HEK293T (cell line): ENCODE measurements at regions not wholly inside any gene's neighbourhood (a gene's known extent, or its start where the extent isn't known, plus 50 kb on each side); places are given as distances from the start of the nearest gene placed in this dataset.

ENCODE experiments used
- ARNT ChIP-seq: fragments of 450-650 bp; IDR thresholded peaks from 2 replicates; pipeline ENCODE4 v1.6.1; 2017; ENCODE audit warnings: mild to moderate bottlenecking
- BHLHE40 ChIP-seq: fragments of 450-650 bp; IDR thresholded peaks from 2 replicates; pipeline ENCODE4 v1.6.1; 2016; ENCODE audit warnings: mild to moderate bottlenecking, moderate library complexity, borderline replicate concordance
- ELF4 ChIP-seq: fragments of 450-650 bp; IDR thresholded peaks from 2 replicates; pipeline ENCODE4 v1.6.1; 2017; ENCODE audit warnings: antibody characterized with exemption
- FOXA1 ChIP-seq: fragments of 450-650 bp; IDR thresholded peaks from 2 replicates; pipeline ENCODE4 v1.6.1; 2016; ENCODE audit warnings: mild to moderate bottlenecking
- FOXK2 ChIP-seq: fragments of 450-650 bp; IDR thresholded peaks from 2 replicates; pipeline ENCODE4 v1.6.1; 2016; ENCODE audit warnings: mild to moderate bottlenecking
- FOXM1 ChIP-seq: fragments of 450-650 bp; IDR thresholded peaks from 2 replicates; pipeline ENCODE4 v1.6.1; 2017; ENCODE audit warnings: mild to moderate bottlenecking, borderline replicate concordance
- HDGF ChIP-seq: fragments of 450-650 bp; IDR thresholded peaks from 2 replicates; pipeline ENCODE4 v1.6.1; 2017; ENCODE audit warnings: antibody characterized with exemption, borderline replicate concordance
- L3MBTL2 ChIP-seq: fragments of 450-650 bp; conservative IDR thresholded peaks from 2 replicates; pipeline ENCODE4 v1.6.1; 2016; ENCODE audit warnings: mild to moderate bottlenecking
- LEF1 ChIP-seq: fragments of 450-650 bp; IDR thresholded peaks from 2 replicates; pipeline ENCODE4 v1.6.1; 2017; ENCODE audit warnings: mild to moderate bottlenecking, borderline replicate concordance
- NFRKB ChIP-seq: fragments of 450-650 bp; IDR thresholded peaks from 2 replicates; pipeline ENCODE4 v1.6.1; 2016; ENCODE audit warnings: mild to moderate bottlenecking, moderate library complexity
- SUZ12 ChIP-seq: fragments of 450-650 bp; IDR thresholded peaks from 2 replicates; pipeline ENCODE4 v1.6.1; 2016; ENCODE audit warnings: mild to moderate bottlenecking
- TARDBP ChIP-seq: fragments of 450-650 bp; IDR thresholded peaks from 2 replicates; pipeline ENCODE4 v1.6.1; 2016
- ZNF384 ChIP-seq: fragments of 450-650 bp; IDR thresholded peaks from 2 replicates; pipeline ENCODE4 v1.6.1; 2016
- TF ChIP-seq, protein P1 (sequence below): fragments of 450-650 bp; IDR thresholded peaks from 2 replicates; pipeline ENCODE4 v1.6.1; 2016

DNA sequence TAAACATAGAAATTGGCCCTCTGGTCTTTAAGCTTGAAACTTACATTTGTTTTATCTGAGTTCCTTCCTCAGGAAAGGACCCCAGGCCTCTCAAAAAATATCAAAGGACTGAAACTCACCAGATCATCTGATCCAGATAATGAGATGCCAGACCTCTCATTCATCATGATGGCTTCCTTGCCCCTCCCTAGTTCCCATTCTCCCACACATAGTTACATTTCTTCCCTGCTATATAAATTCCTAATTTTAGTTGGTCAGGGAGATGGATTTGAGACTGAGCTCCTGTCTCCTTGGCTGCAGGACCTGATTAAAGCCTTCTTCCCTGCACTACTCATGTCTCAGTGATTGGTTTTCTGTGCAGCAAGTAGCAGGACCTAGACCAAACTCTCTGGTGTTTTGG lies 119.4 kb upstream of the SPIN1 start:
- TF ChIP-seq NFRKB (no peak), L3MBTL2 (no peak), LEF1 (no peak), BHLHE40 (no peak), ZNF384 (no peak), ELF4 (no peak), TARDBP (no peak), FOXM1 (no peak), FOXK2 (no peak), FOXA1 (no peak), SUZ12 (no peak), ARNT (no peak), HDGF (no peak)
- TF ChIP-seq, protein P1, sequence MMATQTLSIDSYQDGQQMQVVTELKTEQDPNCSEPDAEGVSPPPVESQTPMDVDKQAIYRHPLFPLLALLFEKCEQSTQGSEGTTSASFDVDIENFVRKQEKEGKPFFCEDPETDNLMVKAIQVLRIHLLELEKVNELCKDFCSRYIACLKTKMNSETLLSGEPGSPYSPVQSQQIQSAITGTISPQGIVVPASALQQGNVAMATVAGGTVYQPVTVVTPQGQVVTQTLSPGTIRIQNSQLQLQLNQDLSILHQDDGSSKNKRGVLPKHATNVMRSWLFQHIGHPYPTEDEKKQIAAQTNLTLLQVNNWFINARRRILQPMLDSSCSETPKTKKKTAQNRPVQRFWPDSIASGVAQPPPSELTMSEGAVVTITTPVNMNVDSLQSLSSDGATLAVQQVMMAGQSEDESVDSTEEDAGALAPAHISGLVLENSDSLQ = no peak
